GM18868 (cell line): ENCODE measurements at regions not wholly inside any gene's neighbourhood (a gene's known extent, or its start where the extent isn't known, plus 50 kb on each side); places are given as distances from the start of the nearest gene placed in this dataset.
"Not testable (repeated sequence)": the region's sequence is repeated elsewhere in the genome, so short reads cannot be mapped to it uniquely, and the experiment has no call there.

Experiments used
- ATAC-seq: cut with Tn5 transposase; IDR thresholded peaks from one replicate; pipeline ENCODE4 v1.9.1; 2021; ENCODE audit warnings: mild to moderate bottlenecking, moderate library complexity; ENCODE audit not compliant: unreplicated experiment

GRCh38 chrY:8808611-8809010 is 528.7 kb upstream of the TSPY4 start:
- ATAC-seq: no peak

GRCh38 chrY:8809076-8809475 is 528.2 kb upstream of the TSPY4 start:
- ATAC-seq: no peak

- ATAC-seq: no peak
Measured at GRCh38 chrY:8814143-8814542, 523.1 kb upstream of the TSPY4 start.

- ATAC-seq: no peak
Measured at GRCh38 chrY:8815616-8816015, 521.6 kb upstream of the TSPY4 start.

- no peak for ATAC-seq
Measured at GRCh38 chrY:8820032-8820431, 517.2 kb upstream of the TSPY4 start.

GRCh38 chrY:8821106-8821505 is 516.2 kb upstream of the TSPY4 start:
- ATAC-seq: no peak

GRCh38 chrY:8852278-8852677 is 485.0 kb upstream of the TSPY4 start:
- ATAC-seq: no peak

- no peak for ATAC-seq
Measured at GRCh38 chrY:8888371-8888770, 448.9 kb upstream of the TSPY4 start.

GRCh38 chrY:8897876-8898275 is 439.4 kb upstream of the TSPY4 start:
- no peak for ATAC-seq

- no peak for ATAC-seq
Measured at GRCh38 chrY:8905141-8905540, 432.1 kb upstream of the TSPY4 start.

- ATAC-seq: not testable (repeated sequence)
Measured at GRCh38 chrY:8922576-8922975, 414.7 kb upstream of the TSPY4 start.
